ENCODE measurements at regions not wholly inside any gene's neighbourhood (a gene's known extent, or its start where the extent isn't known, plus 50 kb on each side); places are given as distances from the start of the nearest gene placed in this dataset.
A peak's percentile ranks its signal among the peaks of the same experiment; 100 is the strongest.
"Not testable (repeated sequence)": the region's sequence is repeated elsewhere in the genome, so short reads cannot be mapped to it uniquely, and the experiment has no call there.

DNA sequence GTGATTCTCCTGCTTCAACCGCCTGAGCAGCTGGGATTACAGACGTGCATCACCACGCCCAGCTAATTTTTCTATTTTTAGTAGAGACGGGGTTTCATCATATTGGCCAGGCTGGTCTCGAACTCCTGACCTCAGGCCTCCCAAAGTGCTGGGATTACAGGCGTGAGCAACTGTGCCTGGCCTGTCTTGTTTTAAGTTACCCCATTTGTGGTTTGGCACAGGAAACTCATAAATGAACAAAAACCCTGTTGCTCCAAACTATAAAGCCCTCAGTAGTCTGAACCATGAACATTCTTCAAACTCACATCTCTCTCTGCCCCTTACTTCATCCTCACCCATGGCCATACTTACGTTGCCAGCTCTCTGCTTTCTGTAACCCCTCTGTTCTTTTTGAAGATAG is 61.7 kb downstream of the RHOU start:
- H3K4me3 ChIP-seq; intact Hi-C loops (cut with DNase I; ENCODE audit: low total_unique reads); H3K27ac ChIP-seq; H3K27me3 ChIP-seq; H3K9me3 ChIP-seq; H3K4me1 ChIP-seq; DNase-seq; H3K36me3 ChIP-seq: not testable (repeated sequence)

DNA sequence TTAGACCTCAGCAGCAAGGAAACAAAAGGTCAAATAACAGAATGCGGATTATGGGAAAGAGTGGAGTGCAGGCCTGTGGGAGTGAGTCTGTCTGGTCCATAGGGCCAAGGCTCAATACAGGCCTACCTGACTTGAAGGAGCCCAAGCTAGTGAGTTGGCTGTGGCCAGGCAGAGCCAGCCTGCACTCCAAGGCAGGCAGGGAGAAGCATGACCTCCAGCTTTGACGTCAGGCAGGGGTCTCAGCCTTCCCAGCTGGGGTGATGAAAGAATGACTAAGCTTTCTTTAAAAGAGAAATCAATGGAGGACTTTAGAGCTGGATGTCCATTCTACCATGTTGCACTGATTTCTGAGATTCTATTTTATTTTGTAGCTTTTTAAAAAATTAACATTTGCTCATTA is 62.8 kb downstream of the RHOU start:
- TF ChIP-seq, protein P1, sequence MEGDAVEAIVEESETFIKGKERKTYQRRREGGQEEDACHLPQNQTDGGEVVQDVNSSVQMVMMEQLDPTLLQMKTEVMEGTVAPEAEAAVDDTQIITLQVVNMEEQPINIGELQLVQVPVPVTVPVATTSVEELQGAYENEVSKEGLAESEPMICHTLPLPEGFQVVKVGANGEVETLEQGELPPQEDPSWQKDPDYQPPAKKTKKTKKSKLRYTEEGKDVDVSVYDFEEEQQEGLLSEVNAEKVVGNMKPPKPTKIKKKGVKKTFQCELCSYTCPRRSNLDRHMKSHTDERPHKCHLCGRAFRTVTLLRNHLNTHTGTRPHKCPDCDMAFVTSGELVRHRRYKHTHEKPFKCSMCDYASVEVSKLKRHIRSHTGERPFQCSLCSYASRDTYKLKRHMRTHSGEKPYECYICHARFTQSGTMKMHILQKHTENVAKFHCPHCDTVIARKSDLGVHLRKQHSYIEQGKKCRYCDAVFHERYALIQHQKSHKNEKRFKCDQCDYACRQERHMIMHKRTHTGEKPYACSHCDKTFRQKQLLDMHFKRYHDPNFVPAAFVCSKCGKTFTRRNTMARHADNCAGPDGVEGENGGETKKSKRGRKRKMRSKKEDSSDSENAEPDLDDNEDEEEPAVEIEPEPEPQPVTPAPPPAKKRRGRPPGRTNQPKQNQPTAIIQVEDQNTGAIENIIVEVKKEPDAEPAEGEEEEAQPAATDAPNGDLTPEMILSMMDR (IDR thresholded peaks at IDR 0.05), result no peak
- Histone ChIP-seq H3K36me3 (no peaks in the 10 kb centered on the region), H3K27ac (no peak overlapping the region), H3K4me3 (no peak overlapping the region), H3K4me1 (no peaks in the 10 kb centered on the region), H3K27me3 (no peaks in the 10 kb centered on the region), H3K9me3 (no peaks in the 10 kb centered on the region)
- no peak for DNase-seq
- intact Hi-C loops (cut with DNase I; ENCODE audit: low total_unique reads), result no loop called here

DNA sequence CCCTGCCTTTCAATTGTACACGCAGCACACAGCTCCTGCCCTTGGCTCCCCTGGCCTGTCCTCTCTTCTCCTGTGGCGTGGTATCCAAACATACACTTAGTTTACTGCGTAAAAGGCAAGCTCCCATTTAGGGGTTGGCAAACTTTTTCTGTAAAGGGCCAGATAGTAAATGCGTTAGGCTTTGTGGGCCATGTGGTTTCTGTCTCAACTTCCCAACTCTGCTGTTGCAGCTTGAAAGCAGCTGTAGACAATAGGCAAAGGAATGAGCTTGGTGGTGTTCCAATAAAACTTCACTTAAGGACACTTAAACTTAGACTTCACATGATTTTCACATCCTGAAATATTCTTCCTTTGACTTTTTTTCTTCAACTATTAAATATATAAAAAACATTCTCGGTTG is 63.3 kb downstream of the RHOU start:
- H3K27me3 ChIP-seq, result no peaks in the 10 kb centered on the region
- H3K4me1 ChIP-seq, result no peaks in the 10 kb centered on the region
- DNase-seq, result no peak
- no peaks in the 10 kb centered on the region for H3K36me3 ChIP-seq
- intact Hi-C loops (cut with DNase I; ENCODE audit: low total_unique reads), result no loop called here
- H3K27ac ChIP-seq, result no peak overlapping the region
- no peak overlapping the region for H3K4me3 ChIP-seq
- no peaks in the 10 kb centered on the region for H3K9me3 ChIP-seq
- TF ChIP-seq, protein P1 (IDR thresholded peaks at IDR 0.05), result no peak

DNA sequence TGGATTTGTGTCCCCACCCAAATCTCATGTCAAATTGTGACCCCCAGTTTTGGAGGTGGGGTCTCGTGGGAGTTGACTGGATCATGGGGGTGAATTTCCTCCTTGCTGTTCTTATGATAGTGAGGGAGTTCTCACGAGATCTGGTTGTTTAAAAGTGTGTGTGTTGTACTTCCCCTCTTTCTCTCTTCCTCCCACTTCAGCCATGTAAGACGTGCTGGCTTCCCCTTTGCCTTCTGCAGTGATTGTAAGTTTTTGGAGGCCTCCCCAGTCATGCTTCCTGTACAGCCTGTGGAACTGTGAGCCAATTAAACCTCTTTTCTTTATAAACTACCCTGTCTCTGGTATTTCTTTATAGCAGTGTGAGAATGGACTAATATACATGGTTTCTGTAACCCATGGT is 64.6 kb downstream of the RHOU start:
- no peaks in the 10 kb centered on the region for H3K4me1 ChIP-seq
- no peaks in the 10 kb centered on the region for H3K9me3 ChIP-seq
- H3K4me3 ChIP-seq, result no peak overlapping the region
- H3K27me3 ChIP-seq, result no peaks in the 10 kb centered on the region
- DNase-seq, result no peak
- no peaks in the 10 kb centered on the region for H3K36me3 ChIP-seq
- TF ChIP-seq, protein P1 (IDR thresholded peaks at IDR 0.05), result no peak
- no peak overlapping the region for H3K27ac ChIP-seq
- intact Hi-C loops (cut with DNase I; ENCODE audit: low total_unique reads), result no loop called here

DNA sequence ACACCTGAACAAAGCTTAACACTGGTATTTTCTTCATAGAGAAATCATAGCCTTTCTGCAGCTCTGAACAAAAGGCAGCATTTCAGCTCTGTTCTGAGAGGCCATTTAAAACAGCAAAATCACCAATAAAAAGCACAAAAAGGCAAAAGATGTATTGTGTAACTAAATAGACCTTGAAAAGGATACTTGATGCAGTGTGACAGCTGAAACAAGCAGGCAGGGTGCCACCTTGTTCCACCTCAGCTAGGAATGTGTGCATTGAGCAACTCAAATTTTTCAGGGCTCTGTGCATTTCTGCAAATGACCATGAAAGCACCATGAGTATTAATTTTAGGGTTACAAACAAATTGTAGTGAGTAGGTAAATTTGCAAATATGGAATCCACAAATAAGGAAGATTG is 65.8 kb downstream of the RHOU start:
- Histone ChIP-seq H3K27me3 (no peaks in the 10 kb centered on the region), H3K4me1 (no peaks in the 10 kb centered on the region), H3K27ac (no peak overlapping the region), H3K36me3 (no peaks in the 10 kb centered on the region), H3K4me3 (no peak overlapping the region), H3K9me3 (no peaks in the 10 kb centered on the region)
- TF ChIP-seq, protein P1 (IDR thresholded peaks at IDR 0.05), result no peak
- intact Hi-C loops (cut with DNase I; ENCODE audit: low total_unique reads), result no loop called here
- DNase-seq, result no peak

DNA sequence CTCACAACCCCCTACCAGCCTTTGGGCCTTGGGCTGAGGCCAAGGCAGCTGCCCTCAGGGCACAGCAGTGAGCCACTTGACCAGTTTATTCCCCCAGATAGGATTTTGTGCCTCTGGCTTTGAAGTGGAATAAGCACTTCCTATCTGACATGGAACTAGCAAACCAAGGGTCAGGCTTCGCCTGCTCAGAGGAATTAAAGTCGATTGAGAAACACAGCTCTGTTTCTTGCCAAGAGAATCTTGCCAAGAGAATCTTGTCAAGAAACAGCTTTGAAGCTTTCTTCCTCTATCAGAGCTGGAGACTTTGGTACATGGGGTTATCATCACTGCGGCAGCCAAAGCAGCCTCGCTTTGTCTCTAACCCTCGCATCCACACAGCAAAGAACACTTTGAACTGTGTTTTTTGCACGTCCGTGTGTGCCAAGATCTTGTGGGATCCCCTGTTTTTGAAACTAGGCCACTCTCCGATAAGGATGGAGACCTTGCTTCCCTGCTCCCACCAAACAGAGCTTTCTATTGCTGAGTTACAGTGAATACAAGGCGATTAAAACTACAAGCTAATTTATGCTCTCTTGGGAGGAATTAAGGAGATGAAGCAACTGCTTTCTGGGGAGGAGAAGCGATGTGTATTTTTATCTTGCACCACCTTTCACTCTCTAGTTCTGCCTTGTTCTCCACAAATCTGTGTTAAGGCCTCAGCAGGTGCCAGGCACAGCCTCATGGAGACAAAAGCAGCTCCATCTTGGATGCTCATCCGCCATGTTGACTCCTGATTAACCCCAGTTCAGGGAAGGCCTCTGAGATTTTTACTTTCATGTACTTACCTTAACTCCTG is 67.3 kb downstream of the RHOU start:
- peak in 1 of 2 donors; percentile 36 for DNase-seq
- TF ChIP-seq, protein P1 (IDR thresholded peaks at IDR 0.05), result no peak
- no peaks in the 10 kb centered on the region for H3K4me1 ChIP-seq
- H3K4me3 ChIP-seq, result no peak overlapping the region
- H3K27me3 ChIP-seq, result no peaks in the 10 kb centered on the region
- no peaks in the 10 kb centered on the region for H3K9me3 ChIP-seq
- intact Hi-C loops (cut with DNase I; ENCODE audit: low total_unique reads), result no loop called here
- H3K27ac ChIP-seq, result no peak overlapping the region
- H3K36me3 ChIP-seq, result no peaks in the 10 kb centered on the region

All from tibial artery (tissue), 4 donors.